Inferior parietal cortex (tissue), 1 donor: ENCODE measurements at regions not wholly inside any gene's neighbourhood (a gene's known extent, or its start where the extent isn't known, plus 50 kb on each side); places are given as distances from the start of the nearest gene placed in this dataset.

ENCODE experiments used
- DNase-seq: peaks from one replicate; pipeline ENCODE4 v3.0.0-alpha.2; 2016; ENCODE audit errors: extremely low spot score

- DNase-seq: no peak
These were observed 366.2 kb upstream of the PDE4D start for GRCh38 chr5:60259730-60260129.

GRCh38 chr5:60257596-60258271 lies 364.2 kb upstream of the PDE4D start:
- peak; percentile 16 for DNase-seq

GRCh38 chr5:60256546-60256945 lies 363.0 kb upstream of the PDE4D start:
- no peak for DNase-seq

GRCh38 chr5:60248901-60249300 lies 355.4 kb upstream of the PDE4D start:
- no peak for DNase-seq

- DNase-seq: no peak
These were observed 350.2 kb upstream of the PDE4D start for GRCh38 chr5:60243713-60244112.

DNA sequence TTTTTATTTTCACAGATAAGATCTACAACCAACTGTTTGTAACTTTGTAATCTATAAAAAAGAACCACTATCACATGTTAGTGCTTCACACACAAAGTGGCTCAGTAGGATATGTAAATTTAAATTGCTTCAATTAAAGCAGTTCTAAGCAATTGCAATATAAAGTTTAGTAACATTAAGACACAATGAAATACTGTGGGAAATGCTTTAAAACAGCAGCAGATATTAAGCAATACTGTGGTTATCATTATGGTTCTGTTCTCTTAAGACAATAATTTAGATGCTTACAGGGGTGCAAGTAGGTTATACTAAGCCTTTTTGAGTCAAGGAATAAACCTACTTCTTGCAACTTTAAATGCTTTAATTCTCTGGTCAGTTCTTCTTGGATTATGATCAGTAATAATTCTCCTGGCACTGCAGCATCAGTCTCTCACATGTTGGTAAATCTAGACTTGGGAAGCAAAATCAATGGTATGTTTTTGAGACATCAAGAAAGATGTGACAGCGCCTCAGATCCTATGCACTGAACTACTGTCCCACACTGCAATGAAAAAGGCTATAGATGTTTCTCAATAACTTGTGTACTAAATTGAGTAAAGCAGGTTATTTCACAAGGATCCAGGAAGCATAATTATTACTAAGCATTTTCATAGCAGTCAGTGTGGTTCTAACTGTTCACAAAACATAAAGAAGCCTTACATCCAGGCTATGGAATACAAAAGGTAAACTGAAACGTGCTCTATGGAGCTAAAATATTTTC lies 338.7 kb upstream of the PDE4D start:
- no peak for DNase-seq

- DNase-seq: no peak
These were observed 336.9 kb upstream of the PDE4D start for GRCh38 chr5:60230456-60230855.

- no peak for DNase-seq
These were observed 336.2 kb upstream of the PDE4D start for GRCh38 chr5:60229691-60230185.

GRCh38 chr5:60228676-60229075 lies 335.1 kb upstream of the PDE4D start:
- DNase-seq: no peak

- no peak for DNase-seq
These were observed 332.6 kb upstream of the PDE4D start for GRCh38 chr5:60226128-60226527.

DNA sequence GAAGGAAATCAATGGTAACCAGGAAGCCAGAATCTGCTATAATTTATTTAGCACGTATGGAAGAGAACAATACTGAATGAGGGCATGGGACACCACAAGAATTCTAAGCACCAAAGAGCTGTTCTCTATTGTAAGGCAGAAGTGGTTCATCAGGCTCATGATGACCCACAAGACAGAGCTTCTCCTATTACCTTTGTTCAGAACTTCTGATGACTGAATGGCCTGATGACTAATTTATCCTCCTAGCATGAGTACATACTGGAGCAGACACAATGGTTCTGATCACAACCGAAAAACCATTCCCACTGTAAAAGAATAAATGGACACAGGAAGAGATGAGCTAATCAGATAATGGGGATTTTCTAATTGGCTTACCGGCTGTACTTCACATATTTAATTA lies 329.8 kb upstream of the PDE4D start:
- DNase-seq: no peak

DNA sequence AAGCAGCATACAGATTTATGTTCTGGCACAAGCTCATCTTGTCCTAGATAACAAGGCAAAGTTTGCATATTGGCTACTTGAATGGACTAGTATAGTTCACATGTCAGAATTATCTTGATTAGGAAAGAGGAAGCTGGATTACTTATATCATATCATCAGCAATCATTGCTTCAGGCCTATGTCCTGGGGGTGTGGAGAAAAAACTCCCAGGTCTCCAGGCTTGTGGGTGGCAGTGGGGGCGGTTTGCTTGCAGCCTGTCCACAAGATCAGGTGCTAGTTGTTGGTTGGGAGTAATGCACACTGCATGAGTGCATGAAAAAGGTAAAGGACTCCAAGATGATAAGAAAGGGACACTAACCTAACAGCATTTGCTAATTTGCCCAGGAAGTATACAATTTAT lies 326.4 kb upstream of the PDE4D start:
- DNase-seq: no peak

- DNase-seq: no peak
These were observed 317.3 kb upstream of the PDE4D start for GRCh38 chr5:60210810-60211209.

DNA sequence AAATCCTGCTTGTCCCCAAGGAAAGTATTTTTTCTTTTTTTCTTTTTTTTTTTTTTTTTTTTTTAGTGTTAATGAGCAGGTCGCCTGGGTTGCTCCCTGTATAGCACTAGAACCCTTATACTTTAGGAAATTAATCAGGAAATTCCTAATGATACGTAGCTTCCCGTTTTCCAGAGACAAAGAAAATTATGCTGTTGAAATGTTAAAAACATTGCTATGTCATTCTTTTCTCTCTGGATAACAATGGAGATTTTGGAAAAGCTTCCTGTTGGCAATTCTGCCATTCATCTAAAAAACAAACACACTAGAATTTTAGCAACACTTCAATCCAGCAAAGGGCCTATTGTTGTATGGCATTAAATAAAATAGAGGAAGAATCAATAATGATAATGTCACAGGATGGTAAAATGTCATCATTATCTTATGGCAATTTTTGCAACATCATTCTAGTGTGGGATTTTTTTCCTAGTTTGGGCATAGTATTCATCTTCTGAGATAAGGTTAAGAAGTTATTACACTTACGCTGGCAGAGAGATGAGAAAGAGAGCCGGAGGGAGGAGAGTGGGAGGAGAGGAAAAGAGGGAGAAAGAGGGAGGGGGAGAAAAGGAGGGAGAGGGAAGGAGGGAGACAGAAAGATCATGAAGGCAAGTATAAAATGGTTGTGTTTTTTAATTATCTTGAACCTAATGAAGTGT lies 315.8 kb upstream of the PDE4D start:
- no peak for DNase-seq

DNA sequence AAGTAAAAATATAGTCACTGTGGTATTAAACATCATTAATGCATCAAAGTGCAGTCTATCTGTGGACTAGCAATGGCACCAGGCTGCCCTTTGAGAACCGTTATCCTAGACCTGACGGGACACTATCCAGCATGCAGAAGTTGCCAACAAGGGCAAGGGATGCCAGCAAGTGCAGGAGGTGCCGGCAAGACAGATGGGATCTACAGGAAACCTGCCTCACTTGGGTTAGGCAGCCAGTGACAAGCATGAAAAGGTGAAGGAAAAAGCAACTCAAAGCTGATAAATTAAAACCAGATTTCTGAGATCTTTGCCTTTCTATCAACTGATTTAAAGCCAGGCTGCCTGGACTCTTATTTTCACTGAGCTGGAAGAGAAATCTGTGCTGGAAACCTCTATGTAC lies 315.2 kb upstream of the PDE4D start:
- DNase-seq: no peak

DNA sequence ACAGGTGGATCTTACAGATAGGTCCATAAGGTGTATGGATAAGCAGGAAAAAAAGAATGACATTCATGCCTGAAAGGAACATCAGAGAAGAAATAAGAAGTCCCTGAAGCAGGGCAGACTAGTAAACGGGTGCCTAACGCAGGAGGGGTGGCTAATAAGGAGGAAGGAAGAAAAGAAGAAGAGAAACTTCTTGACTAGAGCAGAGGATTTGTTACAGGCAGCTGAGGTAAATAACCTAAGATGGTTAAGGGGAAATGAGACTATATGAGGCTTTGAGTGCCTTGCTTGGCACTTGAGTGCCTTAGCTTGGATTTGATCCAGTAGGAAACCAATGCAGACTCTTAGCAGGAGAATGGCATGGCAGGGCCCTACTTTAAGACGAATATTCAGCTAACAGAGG lies 313.5 kb upstream of the PDE4D start:
- no peak for DNase-seq

DNA sequence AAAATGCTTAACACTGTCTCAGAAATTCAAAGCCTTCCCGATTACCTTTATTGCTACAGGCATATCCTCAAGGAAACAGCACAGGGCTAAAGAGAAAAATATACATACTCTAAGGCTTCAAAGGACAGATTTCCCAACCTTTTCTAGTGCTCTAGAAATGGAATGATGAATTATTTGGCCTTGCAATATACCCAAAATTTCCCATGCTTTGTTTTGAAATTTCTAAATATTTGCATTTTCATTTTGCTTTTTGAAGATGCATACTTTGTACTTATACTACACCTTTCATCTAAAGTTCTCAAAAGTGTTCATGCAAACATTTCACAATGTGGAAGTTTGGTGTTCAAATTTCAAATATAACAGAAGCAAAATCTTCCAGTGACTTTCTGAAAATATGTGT lies 312.7 kb upstream of the PDE4D start:
- DNase-seq: no peak

DNA sequence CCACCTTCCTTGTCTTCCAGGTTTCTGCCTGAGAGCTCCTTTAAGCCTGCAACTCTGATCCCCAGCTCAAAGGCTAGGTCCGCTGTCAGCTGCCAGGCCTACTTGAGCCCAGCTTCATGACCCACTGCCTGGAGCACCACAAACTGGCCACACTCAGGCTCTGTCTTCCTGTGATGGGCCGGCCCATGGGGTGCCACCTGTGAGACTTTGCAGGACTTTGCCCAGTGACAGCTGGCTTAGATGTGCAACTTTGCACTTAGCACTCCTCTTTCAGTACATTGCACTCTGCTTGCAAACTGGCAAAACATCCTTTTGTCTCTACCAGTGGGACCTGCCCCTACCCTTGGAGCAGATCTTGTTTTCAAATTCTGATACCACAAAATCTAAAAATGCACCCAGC lies 311.5 kb upstream of the PDE4D start:
- no peak for DNase-seq

GRCh38 chr5:60196385-60197113 lies 303.0 kb upstream of the PDE4D start:
- DNase-seq: peak; percentile 60

DNA sequence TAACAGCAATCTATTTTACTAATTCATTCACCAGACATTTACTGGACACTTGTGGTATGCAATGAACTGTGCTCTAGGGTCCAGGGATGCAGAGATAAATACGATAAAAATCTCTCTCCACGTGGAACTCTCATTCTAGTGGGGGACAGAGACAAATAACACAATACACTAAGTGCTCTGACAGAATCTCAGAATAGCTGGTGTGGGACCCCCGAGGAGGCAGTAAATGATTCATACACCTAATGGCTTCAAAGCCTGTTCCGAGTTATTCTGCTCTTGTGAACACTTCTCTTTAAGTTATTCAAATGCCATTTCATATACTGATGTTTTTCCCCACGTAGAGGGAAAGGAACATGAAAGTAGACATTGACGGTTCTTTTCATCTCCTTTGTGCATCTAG lies 302.0 kb upstream of the PDE4D start:
- no peak for DNase-seq

GRCh38 chr5:60195083-60195482 lies 301.6 kb upstream of the PDE4D start:
- no peak for DNase-seq
